ENCODE measurements at regions not wholly inside any gene's neighbourhood (a gene's known extent, or its start where the extent isn't known, plus 50 kb on each side); places are given as distances from the start of the nearest gene placed in this dataset.

- TF ChIP-seq CTCF (conservative IDR thresholded peaks at IDR 0.05; ENCODE audit: low read length) (no peak), EZH2phosphoT487 (IDR thresholded peaks at IDR 0.05; ENCODE audit: borderline replicate concordance) (no peak)
Observed at GRCh38 chr5:2894316-2894715, 142.8 kb upstream of the IRX2 start.

All from Loucy (cell line).